Transverse colon (tissue), 4 donors: ENCODE measurements at regions not wholly inside any gene's neighbourhood (a gene's known extent, or its start where the extent isn't known, plus 50 kb on each side); places are given as distances from the start of the nearest gene placed in this dataset.

Source experiments
- DNase-seq: peaks from one replicate; pipeline ENCODE4 v3.0.0-alpha.2; 2019
- H3K27ac ChIP-seq, 4 donors: fragments of 200-600 bp; sonication (generic); 2 replicates each; pipeline ENCODE4 v1.5.1; 2016 to 2018; ENCODE audit warnings: inconsistent platforms in 4 of 4
- H3K27me3 ChIP-seq: fragments of 200-600 bp; sonication (generic); 2 replicates; pipeline ENCODE4 v1.5.1; 2017; ENCODE audit warnings: inconsistent platforms
- H3K36me3 ChIP-seq, 4 donors: fragments of 200-600 bp; sonication (generic); 2 replicates each; pipeline ENCODE4 v1.5.1; 2017 to 2019; ENCODE audit warnings: inconsistent platforms in 4 of 4
- H3K4me1 ChIP-seq, 4 donors: fragments of 200-600 bp; sonication (generic); 2 replicates each; pipeline ENCODE4 v1.5.1; 2017 to 2020; ENCODE audit warnings: inconsistent platforms in 4 of 4
- H3K4me3 ChIP-seq, 4 donors: fragments of 200-600 bp; sonication (generic); 1 replicate in 1 of 4; 2 replicates in 3 of 4; pipeline versions ENCODE4 v1.5.1 to v1.6.1; 2017 to 2019; ENCODE audit warnings: inconsistent platforms in 4 of 4
- H3K9me3 ChIP-seq, 2 donors: fragments of 200-600 bp; sonication (generic); 2 replicates each; pipeline ENCODE4 v1.5.1; 2017 to 2019; ENCODE audit warnings: inconsistent platforms in 2 of 2
- EP300 ChIP-seq: sonication (generic); formaldehyde crosslinking; IDR thresholded peaks from one replicate; pipeline ENCODE4 v1.6.1; 2017; ENCODE audit warnings: antibody characterized with exemption, low read depth
- POLR2A ChIP-seq: fragments of 450-650 bp; IDR thresholded peaks from one replicate; pipeline ENCODE4 v1.6.1; 2016; ENCODE audit warnings: antibody characterized with exemption, mild to moderate bottlenecking, moderate library complexity
- POLR2AphosphoS5 ChIP-seq, 3 donors: sonication (generic); formaldehyde crosslinking; IDR thresholded peaks; one replicate each; pipeline ENCODE4 v1.6.1; 2016; ENCODE audit warnings: antibody characterized with exemption in 3 of 3
- WGBS, 2 donors: methylation state at CpG; one replicate each; pipeline ENCODE4 v1.1.5; 2018; ENCODE audit warnings: low coverage in 1 of 2; 5-methylcytosine and 5-hydroxymethylcytosine counted together
- in situ Hi-C, 4 donors: fragments of 200-750 bp; cut with MboI; loops; one replicate each; pipeline versions ENCODE4 v1.15.0 to v1.15.1; 2017; ENCODE audit warnings: low sequenced_read_pairs in 3 of 4, low pct_ligation_motif_present in 1 of 4, low pct_unique_long_range_greater_than_20kb in 1 of 4
- intact Hi-C: fragments of 100-400 bp; cut with DNase I; formaldehyde crosslinking; loops from one replicate; pipeline ENCODE4 v1.15.1; 2023; ENCODE audit warnings: low total_unique reads
- TF ChIP-seq, protein P1 (sequence below), 5 experiments: fragments of 200-600 bp in 3 of 5; fragments of 450-650 bp in 2 of 5; sonication (generic) in 3 of 5; IDR thresholded peaks; 1 replicate in 2 of 5; 2 replicates in 3 of 5; pipeline ENCODE4 v1.5.1; 2016 to 2017; ENCODE audit warnings: antibody characterized with exemption in 5 of 5, inconsistent platforms in 3 of 5, mild to moderate bottlenecking in 2 of 5, moderate library complexity in 1 of 5

DNA sequence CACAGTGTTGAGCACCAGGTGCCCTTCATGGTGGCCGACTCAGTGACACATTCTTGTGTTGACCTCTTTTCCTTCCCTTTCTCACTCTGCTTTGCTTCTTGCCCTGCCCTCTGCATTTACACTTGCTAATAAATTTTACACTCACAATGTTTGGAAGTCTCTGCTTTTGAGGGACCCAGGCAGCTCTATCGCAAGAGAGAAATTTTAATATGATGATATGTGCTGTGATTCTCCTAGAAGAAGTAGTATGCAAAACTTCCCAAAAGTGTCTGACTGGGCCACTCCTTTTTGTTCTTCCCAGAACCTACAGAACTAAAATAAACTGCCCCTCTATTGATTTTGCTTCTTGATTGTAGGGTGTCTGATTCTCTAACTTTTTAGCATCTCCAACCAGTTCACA, 135.0 kb downstream of the IRS1 start:
- no peaks in the 10 kb centered on the region for H3K27me3 ChIP-seq
- in situ Hi-C loops (loop anchor here in 1 of 4 donors (25.0 kb wide), 1 partner anchor 123 kb away; the partner anchor contains the start of gene IRS1), intact Hi-C loops (no loop called here)
- no peak overlapping the region for H3K4me3 ChIP-seq
- WGBS, 2 donors, result 84% methylated on average over 2 of the region's 2 CpGs; no CpG with 5 or more reads in 1 of the 2 donors
- no peak for DNase-seq
- no peak for TF ChIP-seq POLR2A
- no peak for TF ChIP-seq EP300
- TF ChIP-seq, protein P1, sequence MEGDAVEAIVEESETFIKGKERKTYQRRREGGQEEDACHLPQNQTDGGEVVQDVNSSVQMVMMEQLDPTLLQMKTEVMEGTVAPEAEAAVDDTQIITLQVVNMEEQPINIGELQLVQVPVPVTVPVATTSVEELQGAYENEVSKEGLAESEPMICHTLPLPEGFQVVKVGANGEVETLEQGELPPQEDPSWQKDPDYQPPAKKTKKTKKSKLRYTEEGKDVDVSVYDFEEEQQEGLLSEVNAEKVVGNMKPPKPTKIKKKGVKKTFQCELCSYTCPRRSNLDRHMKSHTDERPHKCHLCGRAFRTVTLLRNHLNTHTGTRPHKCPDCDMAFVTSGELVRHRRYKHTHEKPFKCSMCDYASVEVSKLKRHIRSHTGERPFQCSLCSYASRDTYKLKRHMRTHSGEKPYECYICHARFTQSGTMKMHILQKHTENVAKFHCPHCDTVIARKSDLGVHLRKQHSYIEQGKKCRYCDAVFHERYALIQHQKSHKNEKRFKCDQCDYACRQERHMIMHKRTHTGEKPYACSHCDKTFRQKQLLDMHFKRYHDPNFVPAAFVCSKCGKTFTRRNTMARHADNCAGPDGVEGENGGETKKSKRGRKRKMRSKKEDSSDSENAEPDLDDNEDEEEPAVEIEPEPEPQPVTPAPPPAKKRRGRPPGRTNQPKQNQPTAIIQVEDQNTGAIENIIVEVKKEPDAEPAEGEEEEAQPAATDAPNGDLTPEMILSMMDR (IDR thresholded peaks at IDR 0.05), result no peak
- TF ChIP-seq POLR2AphosphoS5 (IDR thresholded peaks at IDR 0.05), result no peak
- H3K4me1 ChIP-seq, result peaks cover 0 to 8% (median 0%) of the 10 kb centered on the region in 4 donors
- H3K27ac ChIP-seq, result no peak overlapping the region
- no peaks in the 10 kb centered on the region for H3K9me3 ChIP-seq
- no peaks in the 10 kb centered on the region for H3K36me3 ChIP-seq

DNA sequence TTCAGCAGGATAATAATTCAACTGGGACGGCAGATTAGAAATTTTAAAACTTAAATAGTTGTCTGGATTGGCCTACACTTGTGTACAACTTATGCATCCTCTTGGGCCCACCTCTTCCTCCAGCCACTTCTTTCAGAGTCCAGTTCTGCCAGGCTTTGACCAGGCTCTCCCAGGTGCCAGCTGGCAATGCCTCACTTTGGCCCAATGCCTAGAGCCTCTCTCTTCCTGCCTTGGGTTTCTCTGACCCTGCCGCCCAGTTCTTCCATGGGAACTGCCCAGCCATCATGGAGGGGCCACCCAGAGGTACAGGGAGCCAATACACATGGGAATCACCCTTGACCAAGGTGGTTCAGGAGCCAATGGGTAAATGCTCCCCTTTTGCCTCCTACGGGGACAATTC, 135.5 kb downstream of the IRS1 start:
- Histone ChIP-seq H3K27ac (no peak overlapping the region), H3K27me3 (no peaks in the 10 kb centered on the region), H3K36me3 (no peaks in the 10 kb centered on the region), H3K4me3 (no peak overlapping the region), H3K9me3 (no peaks in the 10 kb centered on the region), H3K4me1 (peaks cover 0 to 8% (median 0%) of the 10 kb centered on the region in 4 donors)
- WGBS, 2 donors, result 18 to 55% methylated on average over 1 to 3 of the region's 3 CpGs
- no peak for DNase-seq
- in situ Hi-C loops (loop anchor here in 1 of 4 donors (25.0 kb wide), 1 partner anchor 123 kb away; the partner anchor contains the start of gene IRS1), intact Hi-C loops (no loop called here)
- TF ChIP-seq POLR2AphosphoS5 (IDR thresholded peaks at IDR 0.05), result no peak
- no peak for TF ChIP-seq POLR2A
- TF ChIP-seq, protein P1 (IDR thresholded peaks at IDR 0.05), result no peak
- no peak for TF ChIP-seq EP300

DNA sequence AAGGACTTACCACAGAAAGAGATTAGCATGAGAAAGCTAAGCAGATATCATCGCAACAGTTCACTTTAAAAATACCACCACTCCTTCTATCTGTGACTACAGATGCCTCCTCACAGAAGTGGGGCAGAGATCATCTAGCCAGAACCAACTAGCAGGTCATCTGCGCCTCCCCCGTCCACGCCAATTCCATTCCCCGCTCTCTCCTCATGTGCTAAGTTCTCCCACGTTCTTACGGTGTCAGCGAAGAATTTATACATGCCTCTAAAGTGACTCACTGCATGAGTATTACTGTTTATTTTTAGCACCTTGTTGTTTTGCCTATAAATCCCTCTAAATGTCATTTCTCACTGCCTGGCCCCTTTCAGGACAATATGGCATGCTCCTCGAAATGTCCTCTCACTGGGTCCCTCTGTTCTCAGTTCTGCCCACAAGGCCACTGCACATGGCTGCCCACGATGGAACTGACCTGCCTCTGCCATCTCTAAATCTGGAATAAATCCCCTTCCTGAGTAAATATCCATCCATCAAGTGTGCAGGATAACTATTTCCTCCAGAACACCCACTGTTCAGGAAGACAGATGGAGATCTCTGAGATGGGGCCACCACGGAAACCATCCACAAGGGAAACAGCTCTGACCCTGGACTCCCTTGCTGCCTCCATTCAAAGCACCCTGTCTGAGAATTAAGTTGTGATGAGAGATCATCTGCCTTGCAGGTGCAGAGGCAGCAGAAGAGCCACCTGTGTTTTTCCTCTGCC, 137.7 kb downstream of the IRS1 start:
- no peak for DNase-seq
- TF ChIP-seq EP300 (peak; percentile 13), POLR2A (no peak), POLR2AphosphoS5 (IDR thresholded peaks at IDR 0.05) (peak; percentile 56 to 73 (median 60))
- TF ChIP-seq, protein P1 (IDR thresholded peaks at IDR 0.05), result no peak
- Histone ChIP-seq H3K27ac (peak overlapping the region in 3 of 4 donors; percentile 12 to 38 (median 35)), H3K36me3 (no peaks in the 10 kb centered on the region), H3K9me3 (no peaks in the 10 kb centered on the region), H3K27me3 (no peaks in the 10 kb centered on the region), H3K4me3 (no peak overlapping the region), H3K4me1 (peaks cover 0 to 8% (median under 1%) of the 10 kb centered on the region in 4 donors)
- in situ Hi-C loops, result loop anchor here in 1 of 4 donors (25.0 kb wide), 1 partner anchor 125 kb away; the partner anchor contains the start of gene IRS1
- intact Hi-C loops, result no loop called here
- 60 to 75% methylated on average over 7 to 11 of the region's 11 CpGs for WGBS, 2 donors

DNA sequence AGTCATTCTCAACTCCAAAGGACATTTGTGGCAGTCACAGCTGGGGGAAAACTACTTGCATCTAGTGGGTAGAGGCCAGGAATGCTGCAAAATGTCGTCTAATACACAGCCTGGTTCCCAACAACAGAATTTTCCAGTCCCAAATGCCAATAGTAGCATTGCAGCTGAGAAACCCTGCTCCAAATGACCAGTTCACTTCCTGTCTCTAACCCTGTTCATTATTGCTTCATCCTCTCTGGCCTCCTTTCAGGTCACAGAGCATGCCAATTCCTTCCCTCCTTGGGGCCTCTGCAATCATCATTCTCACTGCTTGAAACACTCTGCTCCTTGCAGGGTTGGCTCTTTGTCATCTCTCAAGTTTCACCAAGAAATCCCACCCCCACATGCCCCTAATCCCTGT, 139.1 kb downstream of the IRS1 start:
- intact Hi-C loops (no loop called here), in situ Hi-C loops (loop anchor here in 1 of 4 donors (25.0 kb wide), 1 partner anchor 127 kb away; the partner anchor contains the start of gene IRS1)
- WGBS, 2 donors, result 43 to 57% methylated on average over 1 of the region's 1 CpG
- H3K27me3 ChIP-seq, result no peaks in the 10 kb centered on the region
- peak; percentile 42 for DNase-seq
- no peaks in the 10 kb centered on the region for H3K9me3 ChIP-seq
- H3K36me3 ChIP-seq, result no peaks in the 10 kb centered on the region
- peaks cover 0 to 14% (median 7%) of the 10 kb centered on the region in 4 donors for H3K4me1 ChIP-seq
- peak overlapping the region; percentile 31 to 60 (median 44) for H3K27ac ChIP-seq
- no peak overlapping the region for H3K4me3 ChIP-seq
- TF ChIP-seq, protein P1 (IDR thresholded peaks at IDR 0.05), result no peak
- no peak for TF ChIP-seq POLR2A
- peak in 2 of 3 donors; percentile 34 to 66 for TF ChIP-seq POLR2AphosphoS5 (IDR thresholded peaks at IDR 0.05)
- TF ChIP-seq EP300, result no peak
